ENCODE measurements at regions not wholly inside any gene's neighbourhood (a gene's known extent, or its start where the extent isn't known, plus 50 kb on each side); places are given as distances from the start of the nearest gene placed in this dataset.
"Not testable (repeated sequence)": the region's sequence is repeated elsewhere in the genome, so short reads cannot be mapped to it uniquely, and the experiment has no call there.

- no peaks in the 10 kb centered on the region for H3K36me3 ChIP-seq (ENCODE audit: control insufficient read depth, insufficient read depth, low read length)
- H3K4me3 ChIP-seq (ENCODE audit: extremely low read depth, insufficient read depth, low read length, poor library complexity, severe bottlenecking), result no peak overlapping the region
- H3K4me1 ChIP-seq (ENCODE audit: control insufficient read depth, insufficient read depth, low read length, poor library complexity, severe bottlenecking), result no peaks in the 10 kb centered on the region
- WGBS, 2 experiments (ENCODE audit: insufficient coverage in 2 of 2), result no CpG with 5 or more reads among the region's 2 CpGs
- H3K9me3 ChIP-seq (ENCODE audit: control insufficient read depth, low read length), result no peaks in the 10 kb centered on the region
- H3K27ac ChIP-seq (ENCODE audit: low read depth, low read length, severe bottlenecking), result no peak overlapping the region
These were observed 400.0 kb upstream of the HTR1E start for GRCh38 chr6:86537292-86537861.

- Histone ChIP-seq H3K27ac (ENCODE audit: low read depth, low read length, severe bottlenecking) (no peak overlapping the region), H3K9me3 (ENCODE audit: control insufficient read depth, low read length) (no peaks in the 10 kb centered on the region), H3K4me3 (ENCODE audit: extremely low read depth, insufficient read depth, low read length, poor library complexity, severe bottlenecking) (no peak overlapping the region), H3K4me1 (ENCODE audit: control insufficient read depth, insufficient read depth, low read length, poor library complexity, severe bottlenecking) (no peaks in the 10 kb centered on the region), H3K36me3 (ENCODE audit: control insufficient read depth, insufficient read depth, low read length) (no peaks in the 10 kb centered on the region)
These were observed 401.2 kb upstream of the HTR1E start for GRCh38 chr6:86536121-86536520.

- no peaks in the 10 kb centered on the region for H3K4me1 ChIP-seq (ENCODE audit: control insufficient read depth, insufficient read depth, low read length, poor library complexity, severe bottlenecking)
- 75 to 91% methylated on average over 1 of the region's 1 CpG for WGBS, 2 experiments (ENCODE audit: insufficient coverage in 2 of 2)
- no peaks in the 10 kb centered on the region for H3K9me3 ChIP-seq (ENCODE audit: control insufficient read depth, low read length)
- no peak overlapping the region for H3K4me3 ChIP-seq (ENCODE audit: extremely low read depth, insufficient read depth, low read length, poor library complexity, severe bottlenecking)
- no peaks in the 10 kb centered on the region for H3K36me3 ChIP-seq (ENCODE audit: control insufficient read depth, insufficient read depth, low read length)
- no peak overlapping the region for H3K27ac ChIP-seq (ENCODE audit: low read depth, low read length, severe bottlenecking)
These were observed 402.2 kb upstream of the HTR1E start for GRCh38 chr6:86535100-86535499.

DNA sequence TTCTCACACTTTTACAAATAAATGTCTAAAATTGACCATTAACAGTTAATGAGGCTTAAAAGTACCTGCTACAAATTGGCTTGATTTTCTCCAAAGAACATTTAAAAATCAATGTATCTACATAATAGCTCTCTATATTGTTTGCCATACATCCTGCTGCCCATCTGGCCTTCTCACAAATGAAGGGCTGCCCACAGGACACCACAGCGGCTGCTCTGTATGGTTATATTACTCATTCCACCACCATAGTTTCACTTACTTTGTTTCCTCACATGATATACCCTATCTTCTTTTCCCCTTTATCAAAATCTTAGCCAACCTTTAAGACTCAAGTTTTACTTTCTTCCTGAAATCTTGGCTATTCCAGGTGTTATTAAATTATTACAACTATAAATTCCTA is 407.7 kb upstream of the HTR1E start:
- Histone ChIP-seq H3K4me1 (ENCODE audit: control insufficient read depth, insufficient read depth, low read length, poor library complexity, severe bottlenecking) (no peaks in the 10 kb centered on the region), H3K9me3 (ENCODE audit: control insufficient read depth, low read length) (no peaks in the 10 kb centered on the region), H3K4me3 (ENCODE audit: extremely low read depth, insufficient read depth, low read length, poor library complexity, severe bottlenecking) (no peak overlapping the region), H3K36me3 (ENCODE audit: control insufficient read depth, insufficient read depth, low read length) (no peaks in the 10 kb centered on the region), H3K27ac (ENCODE audit: low read depth, low read length, severe bottlenecking) (no peak overlapping the region)
- WGBS, 2 experiments (ENCODE audit: insufficient coverage in 2 of 2), result 100% methylated on average over 1 of the region's 1 CpG

DNA sequence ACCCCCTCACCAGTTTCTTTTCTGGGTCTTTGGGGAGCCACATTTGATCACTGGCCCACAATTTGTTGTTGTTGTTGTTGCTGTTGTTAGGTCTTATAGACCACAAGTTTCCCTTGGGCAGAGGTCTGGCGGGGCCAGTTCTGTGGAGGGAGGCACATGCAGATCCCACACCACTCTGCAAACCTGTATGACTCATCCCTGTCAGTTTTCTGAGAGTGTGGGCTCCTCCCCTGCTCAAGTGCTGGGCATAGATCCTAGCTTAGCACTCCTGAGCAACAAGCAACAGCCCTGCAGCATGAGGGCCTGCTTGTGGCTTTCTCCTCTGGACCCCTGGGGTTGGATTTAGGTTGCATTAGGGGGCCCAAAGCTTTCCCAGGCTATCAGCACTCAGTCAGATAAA is 411.1 kb upstream of the HTR1E start:
- H3K4me3 ChIP-seq (ENCODE audit: extremely low read depth, insufficient read depth, low read length, poor library complexity, severe bottlenecking), result no peak overlapping the region
- H3K4me1 ChIP-seq (ENCODE audit: control insufficient read depth, insufficient read depth, low read length, poor library complexity, severe bottlenecking), result no peaks in the 10 kb centered on the region
- no peaks in the 10 kb centered on the region for H3K36me3 ChIP-seq (ENCODE audit: control insufficient read depth, insufficient read depth, low read length)
- no peak overlapping the region for H3K27ac ChIP-seq (ENCODE audit: low read depth, low read length, severe bottlenecking)
- H3K9me3 ChIP-seq (ENCODE audit: control insufficient read depth, low read length), result no peaks in the 10 kb centered on the region
- 0 to 33% methylated on average over 1 of the region's 1 CpG for WGBS, 2 experiments (ENCODE audit: insufficient coverage in 2 of 2)

DNA sequence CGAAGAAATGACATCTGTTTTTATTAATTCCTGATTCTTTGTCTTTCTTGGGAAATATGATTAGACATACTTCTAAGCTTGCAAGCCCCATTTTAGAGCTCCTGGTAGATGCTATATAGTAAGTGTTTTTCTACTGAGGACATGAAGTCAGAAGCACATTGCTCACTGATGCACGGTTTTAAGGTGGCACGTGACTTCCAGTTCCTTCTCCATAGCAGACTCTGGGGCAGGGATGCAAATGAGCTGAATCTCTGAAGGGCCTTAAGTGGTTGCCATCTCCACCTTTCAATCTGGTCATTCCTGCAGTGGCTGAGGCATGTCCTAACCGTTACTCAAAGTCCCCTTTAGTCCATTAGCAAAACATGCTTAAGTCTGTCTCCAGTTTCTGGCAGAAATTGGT is 421.2 kb upstream of the HTR1E start:
- 88 to 89% methylated on average over 3 of the region's 4 CpGs for WGBS, 2 experiments (ENCODE audit: insufficient coverage in 2 of 2)
- H3K9me3 ChIP-seq (ENCODE audit: control insufficient read depth, low read length), result no peaks in the 10 kb centered on the region
- H3K27ac ChIP-seq (ENCODE audit: low read depth, low read length, severe bottlenecking), result no peak overlapping the region
- H3K4me3 ChIP-seq (ENCODE audit: extremely low read depth, insufficient read depth, low read length, poor library complexity, severe bottlenecking), result no peak overlapping the region
- no peaks in the 10 kb centered on the region for H3K4me1 ChIP-seq (ENCODE audit: control insufficient read depth, insufficient read depth, low read length, poor library complexity, severe bottlenecking)
- no peaks in the 10 kb centered on the region for H3K36me3 ChIP-seq (ENCODE audit: control insufficient read depth, insufficient read depth, low read length)

DNA sequence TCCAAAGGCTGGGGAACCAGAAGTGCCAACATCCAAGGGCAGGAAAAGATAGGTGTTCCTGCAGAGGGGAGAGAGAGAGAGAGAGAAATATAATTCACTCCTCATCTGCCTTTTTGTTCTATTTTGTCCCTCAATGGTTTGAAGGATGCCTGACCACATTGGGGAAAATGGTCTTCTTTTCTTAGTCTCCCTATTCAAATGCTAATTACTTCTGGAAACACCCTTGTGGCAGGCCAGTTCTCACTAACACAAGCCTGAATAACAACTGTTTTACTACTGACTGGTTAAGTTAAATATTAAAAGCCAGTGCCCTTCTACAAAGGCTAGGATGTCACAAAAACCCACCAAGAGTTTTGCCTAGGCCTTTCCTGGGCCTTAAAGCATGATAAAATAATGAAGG is 425.4 kb upstream of the HTR1E start:
- Histone ChIP-seq H3K36me3 (ENCODE audit: control insufficient read depth, insufficient read depth, low read length) (no peaks in the 10 kb centered on the region), H3K27ac (ENCODE audit: low read depth, low read length, severe bottlenecking) (no peak overlapping the region), H3K4me3 (ENCODE audit: extremely low read depth, insufficient read depth, low read length, poor library complexity, severe bottlenecking) (no peak overlapping the region), H3K4me1 (ENCODE audit: control insufficient read depth, insufficient read depth, low read length, poor library complexity, severe bottlenecking) (no peaks in the 10 kb centered on the region), H3K9me3 (ENCODE audit: control insufficient read depth, low read length) (no peaks in the 10 kb centered on the region)

DNA sequence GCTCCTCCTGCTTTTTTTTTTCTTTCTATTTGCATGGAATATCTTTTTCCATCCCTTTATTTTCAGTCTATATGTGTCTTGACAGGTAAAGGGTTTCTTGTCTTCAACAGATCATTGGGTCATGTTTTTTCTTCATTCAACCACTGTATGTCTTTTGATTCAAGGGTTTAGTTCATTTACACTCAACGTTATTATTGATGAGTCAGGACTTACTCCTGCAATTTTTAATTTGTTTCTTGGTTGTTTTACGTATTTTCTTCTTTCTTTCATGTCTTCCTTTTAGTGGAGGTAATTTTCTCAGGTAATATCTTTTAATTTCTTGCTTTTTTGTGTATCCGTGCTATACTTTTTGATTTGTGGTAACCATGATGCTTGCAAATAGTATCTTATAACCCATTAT is 429.1 kb upstream of the HTR1E start:
- Histone ChIP-seq H3K4me3 (ENCODE audit: extremely low read depth, insufficient read depth, low read length, poor library complexity, severe bottlenecking) (no peak overlapping the region), H3K27ac (ENCODE audit: low read depth, low read length, severe bottlenecking) (no peak overlapping the region), H3K9me3 (ENCODE audit: control insufficient read depth, low read length) (no peaks in the 10 kb centered on the region), H3K4me1 (ENCODE audit: control insufficient read depth, insufficient read depth, low read length, poor library complexity, severe bottlenecking) (no peaks in the 10 kb centered on the region), H3K36me3 (ENCODE audit: control insufficient read depth, insufficient read depth, low read length) (no peaks in the 10 kb centered on the region)
- WGBS, 2 experiments (ENCODE audit: insufficient coverage in 2 of 2), result no CpG with 5 or more reads among the region's 3 CpGs

DNA sequence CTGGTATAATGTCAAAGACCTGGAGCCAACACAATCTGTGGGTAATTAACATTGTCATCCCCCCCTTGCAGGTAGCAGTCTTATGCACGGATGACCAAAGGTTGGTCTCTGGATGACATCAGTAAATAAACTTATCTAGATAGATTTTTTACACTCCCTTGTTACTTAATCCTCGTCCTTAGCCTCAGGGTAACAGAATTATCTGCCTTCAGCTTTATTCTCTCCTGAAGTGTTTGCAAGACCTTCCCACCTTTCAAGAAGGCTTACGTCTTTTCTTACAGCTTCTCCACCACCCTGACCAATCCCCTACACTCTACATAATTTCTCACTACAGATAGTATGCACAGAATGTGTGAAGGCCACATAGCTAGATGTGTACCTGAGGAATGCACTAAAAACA is 434.8 kb upstream of the HTR1E start:
- Histone ChIP-seq H3K4me1 (ENCODE audit: control insufficient read depth, insufficient read depth, low read length, poor library complexity, severe bottlenecking) (no peaks in the 10 kb centered on the region), H3K9me3 (ENCODE audit: control insufficient read depth, low read length) (peaks cover 9% of the 10 kb centered on the region), H3K27ac (ENCODE audit: low read depth, low read length, severe bottlenecking) (no peak overlapping the region), H3K36me3 (ENCODE audit: control insufficient read depth, insufficient read depth, low read length) (no peaks in the 10 kb centered on the region), H3K4me3 (ENCODE audit: extremely low read depth, insufficient read depth, low read length, poor library complexity, severe bottlenecking) (no peak overlapping the region)
- WGBS, 2 experiments (ENCODE audit: insufficient coverage in 2 of 2), result 76 to 90% methylated on average over 2 of the region's 3 CpGs

GRCh38 chr6:86500035-86500434 is 437.3 kb upstream of the HTR1E start:
- H3K4me1 ChIP-seq (ENCODE audit: control insufficient read depth, insufficient read depth, low read length, poor library complexity, severe bottlenecking), result no peaks in the 10 kb centered on the region
- H3K36me3 ChIP-seq (ENCODE audit: control insufficient read depth, insufficient read depth, low read length), result no peaks in the 10 kb centered on the region
- no peak overlapping the region for H3K4me3 ChIP-seq (ENCODE audit: extremely low read depth, insufficient read depth, low read length, poor library complexity, severe bottlenecking)
- H3K27ac ChIP-seq (ENCODE audit: low read depth, low read length, severe bottlenecking), result peak overlapping the region; percentile 58
- 77 to 88% methylated on average over 2 of the region's 2 CpGs for WGBS, 2 experiments (ENCODE audit: insufficient coverage in 2 of 2)
- peaks cover 9% of the 10 kb centered on the region for H3K9me3 ChIP-seq (ENCODE audit: control insufficient read depth, low read length)

GRCh38 chr6:86489042-86489441 is 448.3 kb upstream of the HTR1E start:
- H3K4me1 ChIP-seq (ENCODE audit: control insufficient read depth, insufficient read depth, low read length, poor library complexity, severe bottlenecking), result not testable (repeated sequence)

More at GRCh38 chr6:86489042-86489441, 448.3 kb upstream of the HTR1E start:
- peaks cover 11% of the 10 kb centered on the region for H3K9me3 ChIP-seq (ENCODE audit: control insufficient read depth, low read length)
- H3K36me3 ChIP-seq (ENCODE audit: control insufficient read depth, insufficient read depth, low read length); H3K4me3 ChIP-seq (ENCODE audit: extremely low read depth, insufficient read depth, low read length, poor library complexity, severe bottlenecking); H3K27ac ChIP-seq (ENCODE audit: low read depth, low read length, severe bottlenecking): not testable (repeated sequence)
- WGBS, 2 experiments (ENCODE audit: insufficient coverage in 2 of 2), result 73 to 78% methylated on average over 2 to 3 of the region's 3 CpGs
